OCI-LY1 (cell line): ENCODE measurements at regions not wholly inside any gene's neighbourhood (a gene's known extent, or its start where the extent isn't known, plus 50 kb on each side); places are given as distances from the start of the nearest gene placed in this dataset.

Experiments used
- CTCF ChIP-seq: fragments of 200-600 bp; sonication (generic), shearing (Covaris generic); IDR thresholded peaks from 2 replicates; pipeline ENCODE4 v1.5.1; 2017; ENCODE audit warnings: mild to moderate bottlenecking, antibody characterized with exemption, low read length, moderate library complexity, mixed read lengths
- EZH2 ChIP-seq: fragments of 200-600 bp; sonication (generic), shearing (Covaris generic); IDR thresholded peaks from 2 replicates; pipeline ENCODE4 v1.8.0; 2017; ENCODE audit warnings: borderline replicate concordance, mixed run types, mild to moderate bottlenecking, antibody characterized with exemption, low read length, moderate library complexity, mixed read lengths

GRCh38 chr3:176931991-176932390, 265.3 kb downstream of the TBL1XR1 start:
- no peak for TF ChIP-seq CTCF
- TF ChIP-seq EZH2 = no peak
